IMR-90 (cell line): ENCODE measurements at regions not wholly inside any gene's neighbourhood (a gene's known extent, or its start where the extent isn't known, plus 50 kb on each side); places are given as distances from the start of the nearest gene placed in this dataset.
A peak's percentile ranks its signal among the peaks of the same experiment; 100 is the strongest.

Experiments used
- ATAC-seq: fragments of 200-7000 bp; cut with Tn5 transposase; 2 replicates; pipeline ENCODE4 v1.9.1; 2020; ENCODE audit warnings: low read depth, mild to moderate bottlenecking, moderate library complexity
- BruUV-seq: library from RNA; stranded (reverse); fragments of 400-500 nt; replicated peaks from 2 replicates; lab custom pipeline; 2021; lab: Mats Ljungman, UMichigan
- CTCF ChIA-PET: fragments of 300-600 bp; formaldehyde crosslinking; extraction: SDS; loops from one replicate; lab custom pipeline; 2021; ENCODE audit warnings: antibody characterized with exemption; lab: Yijun Ruan, JAX
- POLR2A ChIA-PET: fragments of 300-600 bp; sonication (Branson Sonifier 250); formaldehyde crosslinking; loops from one replicate; lab custom pipeline; 2022; ENCODE audit warnings: antibody characterized with exemption; ENCODE audit not compliant: unreplicated experiment; lab: Charles Lee
- DNase-seq: peaks from one replicate; pipeline ENCODE4 v3.0.0; 2013
- H2AFZ ChIP-seq: replicated peaks from 2 replicates; pipeline ENCODE3; 2013; ENCODE audit warnings: low read length, mild to moderate bottlenecking; ENCODE audit not compliant: poor library complexity
- H2AK5ac ChIP-seq: 2 replicates; pipeline ENCODE4 v1.6.1; 2013; ENCODE audit warnings: low read depth, low read length, inconsistent platforms
- H2AK9ac ChIP-seq: replicated peaks from 2 replicates; pipeline ENCODE3; 2013; ENCODE audit warnings: mild to moderate bottlenecking, low read depth, low read length, moderate library complexity; ENCODE audit not compliant: poor library complexity
- H2BK120ac ChIP-seq: 2 replicates; pipeline ENCODE4 v1.6.1; 2013; ENCODE audit warnings: low read depth, low read length, inconsistent platforms
- H2BK15ac ChIP-seq: 3 replicates; pipeline ENCODE4 v1.6.1; 2013; ENCODE audit warnings: low read depth, low read length, inconsistent platforms
- H2BK20ac ChIP-seq: 2 replicates; pipeline ENCODE4 v1.6.1; 2013; ENCODE audit warnings: low read depth, mild to moderate bottlenecking, inconsistent platforms, low read length, moderate library complexity
- H2BK5ac ChIP-seq: 2 replicates; pipeline ENCODE4 v1.6.1; 2013; ENCODE audit warnings: mild to moderate bottlenecking, low read depth, low read length, inconsistent platforms; ENCODE audit not compliant: poor library complexity, severe bottlenecking
- H3K14ac ChIP-seq: replicated peaks from 2 replicates; pipeline ENCODE4 v1.6.1; 2013; ENCODE audit warnings: low read depth, low read length, inconsistent platforms
- H3K18ac ChIP-seq: 2 replicates; pipeline ENCODE4 v1.6.1; 2013; ENCODE audit warnings: low read depth, low read length, control low read depth
- H3K23ac ChIP-seq: 2 replicates; pipeline ENCODE4 v1.6.1; 2013; ENCODE audit warnings: low read depth, low read length, inconsistent platforms
- H3K27ac ChIP-seq: 2 replicates; pipeline ENCODE4 v1.5.1; 2013; ENCODE audit warnings: mild to moderate bottlenecking, control low read depth, low read length; ENCODE audit not compliant: insufficient read depth
- H3K27me3 ChIP-seq: 2 replicates; pipeline ENCODE4 v1.6.1; 2013; ENCODE audit warnings: low read length; ENCODE audit not compliant: control insufficient read depth, insufficient read depth
- H3K36me3 ChIP-seq: 2 replicates; pipeline ENCODE4 v1.6.1; 2013; ENCODE audit warnings: low read length, mixed read lengths; ENCODE audit not compliant: control insufficient read depth, insufficient read depth
- H3K4ac ChIP-seq: 2 replicates; pipeline ENCODE4 v1.6.1; 2013; ENCODE audit warnings: low read depth, low read length, inconsistent platforms
- H3K4me1 ChIP-seq: 2 replicates; pipeline ENCODE4 v1.6.1; 2013; ENCODE audit warnings: low read length, mixed read lengths; ENCODE audit not compliant: control insufficient read depth, insufficient read depth
- H3K4me2 ChIP-seq: 2 replicates; pipeline ENCODE4 v1.6.1; 2013; ENCODE audit warnings: low read depth, mild to moderate bottlenecking, control low read depth, low read length, moderate library complexity
- H3K4me3 ChIP-seq: 2 replicates; pipeline ENCODE4 v1.5.1; 2013; ENCODE audit warnings: low read depth, mild to moderate bottlenecking, control low read depth, low read length, moderate library complexity; ENCODE audit not compliant: insufficient read depth
- H3K56ac ChIP-seq: 2 replicates; pipeline ENCODE4 v1.6.1; 2013; ENCODE audit warnings: low read length, inconsistent platforms; ENCODE audit not compliant: insufficient read depth; ENCODE audit errors: extremely low read depth
- H3K79me1 ChIP-seq, 2 experiments: 2 replicates each; pipeline ENCODE4 v1.6.1; 2013; ENCODE audit warnings: low read length in 2 of 2, inconsistent platforms in 1 of 2, low read depth in 1 of 2
- H3K9ac ChIP-seq: 2 replicates; pipeline ENCODE4 v1.6.1; 2013; ENCODE audit warnings: low read depth, low read length, control low read depth
- H3K9me1 ChIP-seq: 2 replicates; pipeline ENCODE4 v1.6.1; 2013; ENCODE audit warnings: low read length, inconsistent platforms; ENCODE audit not compliant: insufficient read depth
- H3K9me3 ChIP-seq: 2 replicates; pipeline ENCODE4 v1.6.1; 2013; ENCODE audit warnings: low read length; ENCODE audit not compliant: control insufficient read depth, insufficient read depth
- H4K20me1 ChIP-seq: 2 replicates; pipeline ENCODE4 v1.6.1; 2013; ENCODE audit warnings: low read length, inconsistent platforms; ENCODE audit not compliant: insufficient read depth
- H4K5ac ChIP-seq: 2 replicates; pipeline ENCODE4 v1.6.1; 2013; ENCODE audit warnings: mild to moderate bottlenecking, low read depth, low read length, control low read depth
- H4K8ac ChIP-seq, 2 experiments: 2 replicates each; pipeline ENCODE4 v1.6.1; 2013; ENCODE audit warnings: low read depth in 2 of 2, low read length in 2 of 2, control low read depth in 1 of 2, inconsistent platforms in 1 of 2
- H4K91ac ChIP-seq: 2 replicates; pipeline ENCODE4 v1.6.1; 2013; ENCODE audit warnings: low read depth, low read length, inconsistent platforms; ENCODE audit not compliant: insufficient read depth
- BHLHE40 ChIP-seq: fragments of 150-350 bp; IDR thresholded peaks from 2 replicates; pipeline ENCODE4 v1.6.1; 2016; ENCODE audit warnings: mild to moderate bottlenecking, low read depth, low read length
- CEBPB ChIP-seq: IDR thresholded peaks from 2 replicates; pipeline ENCODE4 v1.6.1; 2012; ENCODE audit warnings: low read depth, low read length, improper control_type of control experiment
- CHD1 ChIP-seq: IDR thresholded peaks from 2 replicates; pipeline ENCODE4 v1.6.1; 2012; ENCODE audit warnings: low read depth, low read length, improper control_type of control experiment
- ELK1 ChIP-seq: fragments of 150-350 bp; IDR thresholded peaks from 2 replicates; pipeline ENCODE4 v1.6.1; 2016; ENCODE audit warnings: low read depth, mild to moderate bottlenecking, low read length, moderate library complexity, borderline replicate concordance
- FOS ChIP-seq: fragments of 150-350 bp; IDR thresholded peaks from 2 replicates; pipeline ENCODE4 v1.6.1; 2016; ENCODE audit warnings: low read depth, low read length
- MAFK ChIP-seq: IDR thresholded peaks from 2 replicates; pipeline ENCODE4 v1.6.1; 2012; ENCODE audit warnings: low read depth, low read length, improper control_type of control experiment
- MXI1 ChIP-seq: IDR thresholded peaks from 2 replicates; pipeline ENCODE4 v1.6.1; 2012; ENCODE audit warnings: low read depth, mild to moderate bottlenecking, low read length, moderate library complexity, borderline replicate concordance
- NFE2L2 ChIP-seq: fragments of 150-350 bp; IDR thresholded peaks from 2 replicates; pipeline ENCODE4 v1.6.1; 2016; ENCODE audit warnings: low read depth, mild to moderate bottlenecking, low read length
- RAD21 ChIP-seq: IDR thresholded peaks from 2 replicates; pipeline ENCODE4 v1.6.1; 2012; ENCODE audit warnings: low read length, improper control_type of control experiment
- RCOR1 ChIP-seq: IDR thresholded peaks from 2 replicates; pipeline ENCODE4 v1.6.1; 2012; ENCODE audit warnings: mild to moderate bottlenecking, low read length, improper control_type of control experiment; ENCODE audit not compliant: insufficient replicate concordance
- USF2 ChIP-seq: fragments of 150-350 bp; IDR thresholded peaks from 2 replicates; pipeline ENCODE4 v1.6.1; 2017; ENCODE audit warnings: mild to moderate bottlenecking, antibody characterized with exemption, low read length, low read depth
- WGBS, 2 experiments: methylation state at CpG; one replicate each; pipeline versions ENCODE4 v1.1.5 to v1.1.7; 2013; ENCODE audit warnings: missing lambda C conversion rate in 2 of 2; ENCODE audit not compliant: insufficient read length in 1 of 2; ENCODE audit errors: extremely low coverage in 2 of 2; 5-methylcytosine and 5-hydroxymethylcytosine counted together
- dilution Hi-C: fragments of 300-500 bp; cut with HindIII; formaldehyde crosslinking; loops from one replicate; pipeline ENCODE4 v1.14.3; 2018; ENCODE audit warnings: low sequenced_read_pairs; ENCODE audit not compliant: unreplicated experiment
- in situ Hi-C: fragments of 300-500 bp; cut with MboI; formaldehyde crosslinking; loops from 3 replicates; pipeline ENCODE4 v1.14.3; 2019; ENCODE audit warnings: low sequenced_read_pairs, inconsistent platforms, mixed read lengths
- intact Hi-C: fragments of 100-400 bp; cut with micrococcal nuclease; formaldehyde crosslinking; loops from 2 replicates; pipeline ENCODE4 v1.10.0; 2022
- TF ChIP-seq, protein P1 (sequence below): conservative IDR thresholded peaks from 2 replicates; pipeline ENCODE4 v1.5.1; 2012; ENCODE audit warnings: mild to moderate bottlenecking, low read depth, low read length, improper control_type of control experiment

- in situ Hi-C loops: loop anchor here (25.0 kb wide), 1 partner anchor 1253 kb away; the partner anchor contains the start of gene FOXG1
- H3K9me3 ChIP-seq: no peaks in the 10 kb centered on the region
- H4K5ac ChIP-seq: no peak overlapping the region
- intact Hi-C loops: no loop called here
- no peak overlapping the region for H3K4me3 ChIP-seq
- DNase-seq (peak; percentile 30), ATAC-seq (peak; percentile 24; the same call in 1 of the 2 replicates)
- H2AK9ac ChIP-seq: no peak overlapping the region
- WGBS, 2 experiments: no CpG with 5 or more reads among the region's 2 CpGs
- no peak overlapping the region for H4K91ac ChIP-seq
- H2BK15ac ChIP-seq: no peak overlapping the region
- H2BK20ac ChIP-seq: no peak overlapping the region
- no peaks in the 10 kb centered on the region for H4K20me1 ChIP-seq
- H3K14ac ChIP-seq: no peak overlapping the region
- H3K4ac ChIP-seq: no peak overlapping the region
- H3K9me1 ChIP-seq: no peaks in the 10 kb centered on the region
- no peak overlapping the region for H3K27ac ChIP-seq
- no peaks in the 10 kb centered on the region; the same call in 1 of the 2 replicates for H3K4me1 ChIP-seq
- dilution Hi-C loops: no loop called here
- H3K4me2 ChIP-seq: no peak overlapping the region
- no peak for TF ChIP-seq ELK1
- no peak for TF ChIP-seq MXI1
- no peak for TF ChIP-seq RCOR1
- TF ChIP-seq CEBPB: no peak
- TF ChIP-seq USF2: no peak
- TF ChIP-seq CHD1: no peak
- no peak for TF ChIP-seq BHLHE40
- TF ChIP-seq FOS: no peak
- TF ChIP-seq, protein P1, sequence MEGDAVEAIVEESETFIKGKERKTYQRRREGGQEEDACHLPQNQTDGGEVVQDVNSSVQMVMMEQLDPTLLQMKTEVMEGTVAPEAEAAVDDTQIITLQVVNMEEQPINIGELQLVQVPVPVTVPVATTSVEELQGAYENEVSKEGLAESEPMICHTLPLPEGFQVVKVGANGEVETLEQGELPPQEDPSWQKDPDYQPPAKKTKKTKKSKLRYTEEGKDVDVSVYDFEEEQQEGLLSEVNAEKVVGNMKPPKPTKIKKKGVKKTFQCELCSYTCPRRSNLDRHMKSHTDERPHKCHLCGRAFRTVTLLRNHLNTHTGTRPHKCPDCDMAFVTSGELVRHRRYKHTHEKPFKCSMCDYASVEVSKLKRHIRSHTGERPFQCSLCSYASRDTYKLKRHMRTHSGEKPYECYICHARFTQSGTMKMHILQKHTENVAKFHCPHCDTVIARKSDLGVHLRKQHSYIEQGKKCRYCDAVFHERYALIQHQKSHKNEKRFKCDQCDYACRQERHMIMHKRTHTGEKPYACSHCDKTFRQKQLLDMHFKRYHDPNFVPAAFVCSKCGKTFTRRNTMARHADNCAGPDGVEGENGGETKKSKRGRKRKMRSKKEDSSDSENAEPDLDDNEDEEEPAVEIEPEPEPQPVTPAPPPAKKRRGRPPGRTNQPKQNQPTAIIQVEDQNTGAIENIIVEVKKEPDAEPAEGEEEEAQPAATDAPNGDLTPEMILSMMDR: no peak
- no peak for TF ChIP-seq MAFK
- no peak for TF ChIP-seq NFE2L2
- no peak for TF ChIP-seq RAD21
- no peak overlapping the region for H2BK5ac ChIP-seq
- CTCF ChIA-PET: no interaction called here
- H3K23ac ChIP-seq: no peak overlapping the region
- no peak overlapping the region for H3K18ac ChIP-seq
- H3K9ac ChIP-seq: no peak overlapping the region
- H3K56ac ChIP-seq: no peak overlapping the region
- no peak overlapping the region for H2AK5ac ChIP-seq
- no peaks in the 10 kb centered on the region for H3K27me3 ChIP-seq
- no peaks in the 10 kb centered on the region for H3K79me1 ChIP-seq
- POLR2A ChIA-PET: no interaction called here
- no peak overlapping the region for H4K8ac ChIP-seq
- no peaks in the 10 kb centered on the region for H3K36me3 ChIP-seq
- H2AFZ ChIP-seq: no peak overlapping the region
- BruUV-seq: no TSS peak
- no peak overlapping the region for H2BK120ac ChIP-seq
Measured at GRCh38 chr14:30015489-30015888, 87.8 kb upstream of the PRKD1 start.
